Suprapubic skin (tissue), 4 donors: ENCODE measurements at regions not wholly inside any gene's neighbourhood (a gene's known extent, or its start where the extent isn't known, plus 50 kb on each side); places are given as distances from the start of the nearest gene placed in this dataset.

Experiments
- DNase-seq, 2 donors: peaks; one replicate each; pipeline ENCODE4 v3.0.0-alpha.2; 2019; ENCODE audit warnings: low spot score in 2 of 2
- H3K27ac ChIP-seq: fragments of 200-600 bp; sonication (generic); one replicate; pipeline ENCODE4 v1.5.1; 2019
- H3K27me3 ChIP-seq: fragments of 200-600 bp; sonication (generic); one replicate; pipeline ENCODE4 v1.5.1; 2019
- H3K36me3 ChIP-seq: fragments of 200-600 bp; sonication (generic); one replicate; pipeline ENCODE4 v1.5.1; 2019
- H3K4me1 ChIP-seq: fragments of 200-600 bp; sonication (generic); one replicate; pipeline ENCODE4 v1.5.1; 2019
- H3K4me3 ChIP-seq: fragments of 200-600 bp; sonication (generic); one replicate; pipeline ENCODE4 v1.5.1; 2019; ENCODE audit warnings: mild to moderate bottlenecking
- H3K9me3 ChIP-seq: fragments of 200-600 bp; sonication (generic); one replicate; pipeline ENCODE4 v1.5.1; 2019
- EP300 ChIP-seq: sonication (generic); formaldehyde crosslinking; IDR thresholded peaks from one replicate; pipeline ENCODE4 v1.6.1; 2017; ENCODE audit warnings: antibody characterized with exemption
- POLR2A ChIP-seq, 2 donors: fragments of 450-650 bp; IDR thresholded peaks; one replicate each; pipeline ENCODE4 v1.6.1; 2017; ENCODE audit warnings: antibody characterized with exemption in 2 of 2, mild to moderate bottlenecking in 2 of 2, moderate library complexity in 2 of 2
- POLR2AphosphoS5 ChIP-seq, 3 donors: sonication (generic); formaldehyde crosslinking; IDR thresholded peaks; one replicate each; pipeline ENCODE4 v1.6.1; 2017; ENCODE audit warnings: antibody characterized with exemption in 3 of 3
- WGBS: methylation state at CpG from one replicate; pipeline ENCODE4 v1.1.5; 2018; 5-methylcytosine and 5-hydroxymethylcytosine counted together
- TF ChIP-seq, protein P1 (sequence below), 2 donors: fragments of 200-600 bp in 1 of 2; fragments of 450-650 bp in 1 of 2; sonication (generic) in 1 of 2; IDR thresholded peaks; one replicate each; pipeline ENCODE4 v1.5.1; 2016 to 2019; ENCODE audit warnings: antibody characterized with exemption in 2 of 2, mild to moderate bottlenecking in 1 of 2, moderate library complexity in 1 of 2

- Histone ChIP-seq H3K9me3 (no peaks in the 10 kb centered on the region), H3K4me1 (no peaks in the 10 kb centered on the region), H3K27ac (no peak overlapping the region), H3K27me3 (no peaks in the 10 kb centered on the region), H3K36me3 (no peaks in the 10 kb centered on the region), H3K4me3 (no peak overlapping the region)
- no peak for TF ChIP-seq EP300
- no peak for TF ChIP-seq POLR2AphosphoS5 (IDR thresholded peaks at IDR 0.05)
- no peak for TF ChIP-seq POLR2A (IDR thresholded peaks at IDR 0.05)
- TF ChIP-seq, protein P1, sequence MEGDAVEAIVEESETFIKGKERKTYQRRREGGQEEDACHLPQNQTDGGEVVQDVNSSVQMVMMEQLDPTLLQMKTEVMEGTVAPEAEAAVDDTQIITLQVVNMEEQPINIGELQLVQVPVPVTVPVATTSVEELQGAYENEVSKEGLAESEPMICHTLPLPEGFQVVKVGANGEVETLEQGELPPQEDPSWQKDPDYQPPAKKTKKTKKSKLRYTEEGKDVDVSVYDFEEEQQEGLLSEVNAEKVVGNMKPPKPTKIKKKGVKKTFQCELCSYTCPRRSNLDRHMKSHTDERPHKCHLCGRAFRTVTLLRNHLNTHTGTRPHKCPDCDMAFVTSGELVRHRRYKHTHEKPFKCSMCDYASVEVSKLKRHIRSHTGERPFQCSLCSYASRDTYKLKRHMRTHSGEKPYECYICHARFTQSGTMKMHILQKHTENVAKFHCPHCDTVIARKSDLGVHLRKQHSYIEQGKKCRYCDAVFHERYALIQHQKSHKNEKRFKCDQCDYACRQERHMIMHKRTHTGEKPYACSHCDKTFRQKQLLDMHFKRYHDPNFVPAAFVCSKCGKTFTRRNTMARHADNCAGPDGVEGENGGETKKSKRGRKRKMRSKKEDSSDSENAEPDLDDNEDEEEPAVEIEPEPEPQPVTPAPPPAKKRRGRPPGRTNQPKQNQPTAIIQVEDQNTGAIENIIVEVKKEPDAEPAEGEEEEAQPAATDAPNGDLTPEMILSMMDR (IDR thresholded peaks at IDR 0.05): no peak
- WGBS: 65% methylated on average over 2 of the region's 2 CpGs
- DNase-seq: no peak
Measured at GRCh38 chr14:26217778-26218177, 380.1 kb downstream of the NOVA1 start.

GRCh38 chr14:26216786-26217185 lies 381.0 kb downstream of the NOVA1 start:
- Histone ChIP-seq H3K36me3 (no peaks in the 10 kb centered on the region), H3K4me3 (no peak overlapping the region), H3K27ac (no peak overlapping the region), H3K27me3 (no peaks in the 10 kb centered on the region), H3K9me3 (no peaks in the 10 kb centered on the region), H3K4me1 (no peaks in the 10 kb centered on the region)
- WGBS: 78% methylated on average over 5 of the region's 5 CpGs
- TF ChIP-seq POLR2AphosphoS5 (IDR thresholded peaks at IDR 0.05) (no peak), POLR2A (IDR thresholded peaks at IDR 0.05) (no peak), EP300 (no peak)
- TF ChIP-seq, protein P1 (IDR thresholded peaks at IDR 0.05): no peak
- no peak for DNase-seq

DNA sequence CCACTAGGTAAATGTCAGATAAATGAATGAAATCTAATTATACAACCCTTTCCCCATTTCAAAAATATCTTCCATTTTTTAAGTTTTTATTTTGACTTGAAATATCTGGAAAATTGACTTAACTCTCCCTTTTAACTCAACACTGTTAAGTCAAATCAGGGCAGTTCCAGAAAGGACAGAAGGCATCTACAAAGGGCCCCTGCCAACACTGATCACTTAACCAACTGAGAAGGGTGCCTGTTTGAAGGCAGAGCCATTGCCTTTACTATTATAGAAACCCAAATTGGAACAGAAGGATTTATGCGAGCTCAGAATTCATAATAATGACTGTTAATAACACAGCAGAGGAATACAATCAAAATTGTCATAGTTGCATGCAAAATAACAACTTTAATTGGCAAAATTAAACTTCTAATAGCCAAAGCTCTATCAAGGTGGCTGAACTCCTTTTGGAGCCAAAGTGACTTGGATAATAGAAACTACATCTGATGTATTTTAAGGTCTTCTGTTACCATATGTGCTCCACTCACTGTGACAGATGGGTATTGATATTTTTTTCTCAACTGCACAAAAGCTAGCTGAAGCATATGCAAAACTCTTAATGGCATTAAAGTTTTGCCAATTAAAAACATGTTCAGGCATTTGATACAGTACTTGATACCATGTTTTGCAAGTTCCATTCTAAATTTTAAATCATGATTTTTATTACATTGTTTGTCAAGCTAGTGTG lies 383.8 kb downstream of the NOVA1 start:
- H3K4me3 ChIP-seq: no peak overlapping the region
- H3K9me3 ChIP-seq: no peaks in the 10 kb centered on the region
- TF ChIP-seq, protein P1 (IDR thresholded peaks at IDR 0.05): no peak
- TF ChIP-seq EP300 (no peak), POLR2AphosphoS5 (IDR thresholded peaks at IDR 0.05) (no peak), POLR2A (IDR thresholded peaks at IDR 0.05) (no peak)
- WGBS: 100% methylated on average over 1 of the region's 1 CpG
- no peak overlapping the region for H3K27ac ChIP-seq
- no peaks in the 10 kb centered on the region for H3K36me3 ChIP-seq
- DNase-seq: no peak
- H3K27me3 ChIP-seq: no peaks in the 10 kb centered on the region
- no peaks in the 10 kb centered on the region for H3K4me1 ChIP-seq

GRCh38 chr14:26209699-26210098 lies 388.1 kb downstream of the NOVA1 start:
- Histone ChIP-seq H3K9me3 (no peaks in the 10 kb centered on the region), H3K4me3 (no peak overlapping the region), H3K27ac (no peak overlapping the region), H3K36me3 (no peaks in the 10 kb centered on the region), H3K27me3 (peaks cover 10% of the 10 kb centered on the region), H3K4me1 (peaks cover 7% of the 10 kb centered on the region)
- 67% methylated on average over 2 of the region's 2 CpGs for WGBS
- DNase-seq: no peak
- TF ChIP-seq, protein P1 (IDR thresholded peaks at IDR 0.05): no peak
- TF ChIP-seq POLR2A (IDR thresholded peaks at IDR 0.05): no peak
- TF ChIP-seq EP300: no peak
- no peak for TF ChIP-seq POLR2AphosphoS5 (IDR thresholded peaks at IDR 0.05)

DNA sequence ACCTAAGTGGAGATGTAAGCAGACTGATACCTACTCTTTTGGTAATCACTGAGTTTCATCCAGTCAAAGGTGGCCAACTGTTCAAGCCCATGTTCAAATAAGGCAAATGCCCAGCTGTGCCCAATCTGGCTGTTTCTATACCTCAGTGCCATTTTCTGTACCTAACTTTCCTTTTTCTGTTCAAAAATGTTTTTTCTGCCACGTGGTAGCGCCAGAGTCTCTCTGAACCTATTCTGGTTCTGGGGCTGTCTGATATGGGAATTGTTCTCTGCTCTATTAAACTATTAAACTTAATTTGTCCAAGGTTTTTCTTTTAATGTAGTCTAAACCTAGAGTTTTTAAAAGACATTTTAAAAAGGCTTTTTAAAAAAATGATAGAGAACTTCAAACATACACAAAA lies 391.2 kb downstream of the NOVA1 start:
- Histone ChIP-seq H3K27me3 (peaks cover 10% of the 10 kb centered on the region), H3K4me3 (no peak overlapping the region), H3K27ac (no peak overlapping the region), H3K4me1 (peaks cover 7% of the 10 kb centered on the region), H3K9me3 (no peaks in the 10 kb centered on the region), H3K36me3 (no peaks in the 10 kb centered on the region)
- WGBS: 76% methylated on average over 2 of the region's 2 CpGs
- DNase-seq: no peak
- TF ChIP-seq, protein P1 (IDR thresholded peaks at IDR 0.05): no peak
- TF ChIP-seq EP300 (no peak), POLR2A (IDR thresholded peaks at IDR 0.05) (no peak), POLR2AphosphoS5 (IDR thresholded peaks at IDR 0.05) (no peak)
